ENCODE measurements at regions not wholly inside any gene's neighbourhood (a gene's known extent, or its start where the extent isn't known, plus 50 kb on each side); places are given as distances from the start of the nearest gene placed in this dataset.

GRCh38 chr4:15171725-15172124, 169.4 kb downstream of the CPEB2 start:
- TF ChIP-seq CTCF (conservative IDR thresholded peaks at IDR 0.05 in 1 of 2, IDR thresholded peaks at IDR 0.05 in 1 of 2; ENCODE audit: extremely low read depth in 1 of 2, insufficient read depth in 1 of 2, low read depth in 1 of 2, low read length in 2 of 2), result no peak
- TF ChIP-seq EZH2 (IDR thresholded peaks at IDR 0.05; ENCODE audit: borderline replicate concordance, low read length), result no peak
